ENCODE measurements at regions not wholly inside any gene's neighbourhood (a gene's known extent, or its start where the extent isn't known, plus 50 kb on each side); places are given as distances from the start of the nearest gene placed in this dataset.

DNA sequence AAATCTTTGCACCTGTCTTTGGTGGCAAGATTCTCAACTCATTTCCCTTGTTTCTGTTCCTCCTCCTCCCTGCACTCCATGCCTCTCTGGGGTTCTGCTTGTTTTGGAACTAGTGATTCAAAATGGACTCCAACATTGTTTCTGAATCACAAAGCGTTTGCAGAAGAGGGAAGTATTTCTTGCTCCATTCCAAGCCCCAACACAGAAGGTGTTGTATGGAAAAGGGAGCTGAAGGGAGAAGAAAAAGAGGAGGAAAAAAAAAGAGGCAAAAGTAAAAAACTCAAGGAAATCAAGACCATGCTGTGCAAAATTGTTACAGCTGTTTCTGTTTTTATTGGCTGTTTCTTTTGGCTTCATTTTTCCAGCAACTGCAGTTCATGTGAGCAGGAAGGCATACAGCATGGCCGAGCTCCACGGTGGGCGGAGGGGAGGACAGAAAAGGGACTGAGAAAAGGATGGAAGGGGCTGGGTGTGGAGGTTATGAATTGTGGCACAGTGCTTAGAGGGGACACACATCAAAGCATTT, 66.9 kb upstream of the PRL start:
- TF ChIP-seq POLR2AphosphoS5 (IDR thresholded peaks at IDR 0.05; ENCODE audit: low read depth, low read length) = no peak
- no peak for TF ChIP-seq REST (IDR thresholded peaks at IDR 0.05; ENCODE audit: insufficient read depth in 1 of 2, low read depth in 2 of 2, low read length in 2 of 2)
- TF ChIP-seq SIN3A (IDR thresholded peaks at IDR 0.05; ENCODE audit: borderline replicate concordance, insufficient read depth, low read length) = no peak
